GM12874 (cell line): ENCODE measurements at regions not wholly inside any gene's neighbourhood (a gene's known extent, or its start where the extent isn't known, plus 50 kb on each side); places are given as distances from the start of the nearest gene placed in this dataset.

Experiments
- TF ChIP-seq, protein P1 (sequence below): IDR thresholded peaks from 2 replicates; pipeline ENCODE4 v1.5.1; 2011; ENCODE audit warnings: low read depth, mild to moderate bottlenecking, control low read depth, low read length, moderate library complexity; ENCODE audit not compliant: insufficient read depth

DNA sequence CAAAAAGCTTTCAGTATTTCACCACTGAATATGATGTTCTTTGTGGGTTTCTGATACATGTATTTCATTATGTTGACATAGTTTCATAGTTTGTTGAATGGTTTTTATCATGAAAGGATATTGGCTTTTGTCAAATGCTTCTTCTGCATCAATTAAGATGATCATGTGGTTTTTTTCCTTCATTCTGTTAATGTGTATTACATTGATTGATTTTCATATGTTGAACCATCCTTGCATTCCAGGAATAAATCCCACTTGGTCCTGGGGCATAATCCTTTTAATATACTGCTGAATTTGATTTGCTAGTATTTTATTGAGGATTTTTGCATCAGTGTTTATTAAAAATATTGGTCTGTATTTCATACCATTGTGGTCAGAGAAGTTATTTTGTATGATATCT lies 70.9 kb upstream of the BHLHE23 start:
- TF ChIP-seq, protein P1, sequence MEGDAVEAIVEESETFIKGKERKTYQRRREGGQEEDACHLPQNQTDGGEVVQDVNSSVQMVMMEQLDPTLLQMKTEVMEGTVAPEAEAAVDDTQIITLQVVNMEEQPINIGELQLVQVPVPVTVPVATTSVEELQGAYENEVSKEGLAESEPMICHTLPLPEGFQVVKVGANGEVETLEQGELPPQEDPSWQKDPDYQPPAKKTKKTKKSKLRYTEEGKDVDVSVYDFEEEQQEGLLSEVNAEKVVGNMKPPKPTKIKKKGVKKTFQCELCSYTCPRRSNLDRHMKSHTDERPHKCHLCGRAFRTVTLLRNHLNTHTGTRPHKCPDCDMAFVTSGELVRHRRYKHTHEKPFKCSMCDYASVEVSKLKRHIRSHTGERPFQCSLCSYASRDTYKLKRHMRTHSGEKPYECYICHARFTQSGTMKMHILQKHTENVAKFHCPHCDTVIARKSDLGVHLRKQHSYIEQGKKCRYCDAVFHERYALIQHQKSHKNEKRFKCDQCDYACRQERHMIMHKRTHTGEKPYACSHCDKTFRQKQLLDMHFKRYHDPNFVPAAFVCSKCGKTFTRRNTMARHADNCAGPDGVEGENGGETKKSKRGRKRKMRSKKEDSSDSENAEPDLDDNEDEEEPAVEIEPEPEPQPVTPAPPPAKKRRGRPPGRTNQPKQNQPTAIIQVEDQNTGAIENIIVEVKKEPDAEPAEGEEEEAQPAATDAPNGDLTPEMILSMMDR = no peak

DNA sequence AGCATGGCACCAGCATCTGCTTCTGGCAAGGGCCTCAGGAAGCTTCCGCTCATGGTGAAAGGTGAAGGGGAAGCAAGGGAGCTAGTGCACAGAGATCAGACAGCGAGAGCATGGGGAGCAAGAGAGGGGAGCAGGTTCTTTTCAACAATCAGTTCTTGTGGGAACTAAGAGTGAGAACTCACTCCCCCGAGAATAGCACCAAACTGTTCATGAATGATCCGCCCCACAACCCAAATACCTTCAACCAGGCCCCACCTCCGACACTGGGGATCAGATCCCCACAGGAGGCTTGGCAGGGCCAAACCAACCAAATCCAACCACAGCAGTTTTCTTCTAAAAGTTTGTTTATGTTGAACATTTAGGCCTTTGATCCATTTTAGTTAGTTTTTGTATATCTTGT lies 69.7 kb upstream of the BHLHE23 start:
- TF ChIP-seq, protein P1 = no peak

DNA sequence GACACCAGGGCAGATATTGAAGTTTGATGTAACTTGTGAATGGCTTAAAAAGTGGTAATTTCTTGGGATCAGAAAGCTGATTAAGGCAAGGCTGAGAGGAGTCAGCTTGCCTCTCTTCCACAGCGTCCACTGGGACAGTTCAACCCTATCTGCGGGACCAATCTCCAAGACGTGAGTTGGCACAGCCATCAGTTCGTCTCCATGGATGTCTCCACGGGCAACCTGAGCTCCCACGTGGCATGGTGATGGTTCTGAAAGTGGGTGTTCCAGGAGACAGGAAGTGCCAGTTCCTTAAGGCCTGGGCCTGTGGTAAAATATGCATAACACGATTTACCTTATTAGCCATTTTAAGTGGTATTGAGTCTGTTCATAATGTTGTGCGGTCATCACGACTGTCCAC lies 67.9 kb upstream of the BHLHE23 start:
- TF ChIP-seq, protein P1 = no peak

DNA sequence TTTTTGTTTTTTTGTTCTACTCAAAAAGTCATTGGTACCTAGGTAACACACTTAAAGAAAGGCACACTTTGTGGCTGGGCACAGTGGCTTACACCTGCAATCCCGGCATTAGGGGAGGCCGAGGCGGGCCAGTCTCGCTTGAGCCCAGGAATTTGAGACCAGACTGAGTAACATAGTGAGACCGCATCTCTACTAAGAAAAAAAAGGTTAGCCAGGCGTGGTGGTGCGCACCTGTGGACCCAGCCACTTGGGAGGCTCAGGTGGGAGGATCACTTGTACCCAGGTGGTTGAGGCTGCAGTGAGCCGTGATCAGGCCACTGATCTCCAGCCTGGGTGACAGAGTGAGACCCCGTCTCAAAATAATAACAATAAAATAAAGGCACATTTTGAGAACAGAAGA lies 67.4 kb upstream of the BHLHE23 start:
- TF ChIP-seq, protein P1 = no peak

DNA sequence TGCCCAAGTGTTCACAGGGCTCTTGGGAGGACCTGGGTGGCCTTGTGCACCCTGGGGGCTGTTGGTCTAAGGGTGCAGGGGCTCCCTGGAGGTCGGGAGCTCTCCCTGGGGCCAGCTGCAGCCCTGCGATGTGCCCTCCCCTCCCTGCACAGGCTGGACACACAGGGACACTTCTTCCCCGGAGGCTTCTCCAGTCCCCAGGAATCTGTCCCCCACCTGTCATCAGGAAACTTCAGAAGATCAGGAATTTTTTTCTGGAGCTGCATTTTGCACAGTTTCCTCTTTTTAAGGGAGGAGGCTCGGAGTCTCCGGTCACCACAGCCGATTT lies 66.9 kb upstream of the BHLHE23 start:
- TF ChIP-seq, protein P1 = no peak

DNA sequence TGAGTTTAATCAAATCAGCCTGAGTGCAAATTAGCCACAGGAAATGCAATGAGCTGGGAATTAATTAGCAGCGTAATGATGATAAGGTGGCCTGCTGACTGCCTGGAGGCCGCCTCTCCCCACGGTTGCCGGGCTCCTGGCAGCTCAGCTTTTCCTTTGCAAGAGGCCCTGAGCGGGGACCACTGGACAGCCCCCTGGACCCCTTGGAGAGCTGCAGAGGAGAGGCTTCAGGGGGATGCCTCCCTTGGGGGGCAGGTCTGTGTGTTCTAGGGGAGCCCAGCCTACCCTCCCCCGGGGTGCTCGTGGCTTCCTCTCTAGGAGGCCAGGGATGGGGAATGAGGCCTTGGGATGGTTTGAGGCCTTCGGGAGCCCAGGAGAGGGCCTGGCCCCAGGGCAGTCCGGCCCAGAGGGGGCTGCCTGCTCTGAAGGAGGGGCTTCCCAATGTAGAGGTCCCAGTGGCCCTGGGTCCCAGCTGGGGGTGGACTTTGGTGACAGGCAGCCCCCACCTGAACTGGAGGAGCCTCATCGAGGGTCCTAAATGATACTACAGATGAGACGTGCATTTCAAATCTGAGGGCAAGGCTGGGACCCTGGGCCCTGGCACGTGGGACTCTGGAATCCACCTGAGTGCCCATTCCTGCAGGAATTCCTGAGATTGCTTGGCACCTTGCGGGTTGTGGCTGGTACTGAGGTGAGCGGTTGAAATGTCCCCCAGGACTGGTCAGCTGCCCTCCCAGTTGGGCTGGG lies 66.4 kb upstream of the BHLHE23 start:
- TF ChIP-seq, protein P1 = no peak

DNA sequence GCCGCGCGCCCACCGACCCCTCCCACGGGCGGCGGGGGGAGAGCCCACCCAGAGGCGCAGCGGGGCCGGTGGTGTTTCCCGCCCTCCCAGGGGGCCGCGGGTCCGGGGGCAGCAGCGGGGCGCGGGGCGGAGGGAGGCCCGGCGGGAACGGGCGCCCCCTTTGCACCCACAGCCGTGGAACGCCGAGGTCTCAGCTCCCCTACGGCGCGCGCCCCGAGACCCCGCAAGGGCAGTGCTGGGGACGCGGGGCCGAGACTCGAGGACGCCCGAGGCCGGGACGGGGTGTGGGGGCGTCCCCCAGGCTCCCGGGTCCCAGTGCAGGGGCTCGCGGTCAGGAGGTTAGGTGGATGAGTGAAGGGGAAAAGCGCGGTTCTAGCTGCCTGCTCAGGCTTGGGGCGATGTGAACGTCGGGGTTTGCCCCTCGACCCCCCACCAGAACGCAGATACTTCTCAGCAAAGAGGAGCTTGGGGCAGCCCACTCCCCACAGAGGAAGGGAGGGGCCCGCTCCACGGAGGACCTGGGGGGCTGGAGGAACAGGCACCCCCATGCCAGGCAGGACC lies 65.5 kb upstream of the BHLHE23 start:
- TF ChIP-seq, protein P1 = no peak
